NCI-H128 (cell line): ENCODE measurements at regions not wholly inside any gene's neighbourhood (a gene's known extent, or its start where the extent isn't known, plus 50 kb on each side); places are given as distances from the start of the nearest gene placed in this dataset.

ENCODE experiments used
- DNase-seq: peaks from one replicate; lab custom pipeline; 2025; ENCODE audit not compliant: unreplicated experiment; lab: John Stamatoyannopoulos, UW

DNA sequence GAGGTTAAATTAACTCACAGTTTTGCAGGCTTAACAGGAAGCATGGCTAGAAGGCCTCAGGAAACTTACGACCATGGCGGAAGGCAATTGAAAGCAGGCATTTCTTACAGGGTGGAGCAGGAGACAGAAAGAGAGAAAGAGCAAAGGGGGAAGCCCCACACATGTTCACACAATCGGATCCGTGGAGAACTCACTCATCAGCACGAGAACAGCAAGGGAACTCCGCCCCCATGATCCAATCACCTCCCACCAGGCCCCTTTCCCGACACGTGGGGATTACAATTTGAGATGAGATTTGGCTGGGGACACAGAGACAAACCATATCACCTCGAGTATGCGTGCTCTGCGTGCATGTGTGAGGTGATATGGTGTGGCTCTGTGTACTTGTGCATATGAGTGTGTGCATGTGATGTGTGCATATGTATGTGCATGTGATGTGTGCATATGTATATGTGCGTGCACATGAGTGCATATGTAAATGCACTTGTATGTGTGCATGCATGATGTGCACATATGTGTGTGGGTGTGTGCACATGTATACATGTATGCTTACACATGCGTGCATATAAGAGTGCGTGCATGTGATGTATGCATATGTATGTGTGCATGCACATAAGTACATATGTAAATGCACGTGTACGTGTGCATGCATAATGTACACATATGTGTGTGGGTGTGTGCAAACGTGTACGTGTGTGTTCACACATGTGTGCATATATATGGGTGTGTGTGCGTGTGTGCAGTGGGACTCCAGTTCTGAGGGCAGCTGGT, 108.7 kb upstream of the HDAC4 start:
- DNase-seq = no peak

DNA sequence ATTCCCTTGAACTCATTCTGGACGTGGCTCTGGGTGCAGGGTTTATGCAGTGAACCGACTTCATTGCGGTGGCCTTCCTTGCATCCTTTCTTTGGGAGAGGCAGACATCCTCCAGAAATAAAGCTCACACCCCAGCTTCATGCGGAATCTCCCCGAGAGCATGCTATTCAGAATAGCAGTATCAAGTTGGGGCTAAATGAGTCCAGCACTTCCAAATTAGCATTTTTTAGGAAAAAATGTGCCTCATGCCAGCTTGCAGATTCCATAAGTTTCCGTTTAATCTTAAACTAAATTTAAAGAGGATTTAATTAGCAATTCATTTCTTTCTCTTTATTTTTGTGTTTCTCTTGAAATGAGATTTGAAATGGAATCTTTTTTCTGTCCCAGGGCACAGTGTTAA, 107.4 kb upstream of the HDAC4 start:
- DNase-seq = no peak

DNA sequence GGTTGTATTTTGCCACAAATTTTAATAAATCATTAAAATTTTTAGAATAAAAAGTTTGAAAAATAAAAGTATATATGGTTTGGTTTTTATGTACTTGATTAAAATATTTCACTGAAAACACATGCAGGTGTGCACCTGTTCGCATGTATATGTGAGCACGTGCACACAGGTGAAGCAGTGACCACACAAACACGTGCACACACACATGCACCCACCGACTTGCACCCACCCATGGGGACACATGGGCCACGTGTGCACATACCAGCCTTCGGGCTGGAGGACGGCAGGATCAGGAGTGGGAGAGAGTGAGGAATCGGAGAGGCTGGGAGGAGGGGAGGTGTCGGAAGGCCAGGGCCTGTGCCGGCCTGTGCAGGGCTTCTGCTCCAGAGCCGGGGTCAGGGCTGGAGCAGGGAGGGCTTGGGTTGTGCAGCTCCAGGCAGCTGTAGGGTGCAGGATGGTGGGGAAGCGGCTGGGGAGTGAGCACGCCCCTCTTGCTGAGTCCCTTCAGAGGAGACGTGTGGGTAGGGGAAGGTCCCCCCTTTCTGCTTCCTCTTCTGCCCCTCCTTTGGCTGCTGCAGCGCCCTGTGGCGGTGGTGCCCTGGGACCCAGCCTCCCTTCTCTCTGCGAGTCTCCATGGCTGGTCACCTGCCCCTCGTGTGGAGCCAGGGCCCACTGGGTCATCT, 106.9 kb upstream of the HDAC4 start:
- DNase-seq = no peak

DNA sequence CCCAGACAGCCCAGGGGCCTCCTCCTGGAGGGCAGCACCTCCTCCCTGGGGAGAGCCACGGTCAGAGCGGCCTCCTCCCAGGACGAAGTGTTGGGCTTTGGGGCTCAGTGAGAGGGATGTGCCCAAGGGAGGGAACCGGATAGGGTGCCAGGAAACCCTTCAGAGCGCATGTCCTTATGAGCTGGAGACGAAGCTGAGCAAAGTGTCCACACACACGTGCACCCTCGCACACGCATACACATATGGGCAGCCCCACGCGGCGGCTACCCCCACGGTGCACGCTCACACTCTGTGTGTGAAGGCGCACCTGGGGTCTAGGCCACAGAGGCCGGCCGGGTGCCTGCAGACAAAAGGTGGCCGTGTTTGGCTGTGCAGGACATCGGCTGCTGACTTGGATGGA, 106.1 kb upstream of the HDAC4 start:
- no peak for DNase-seq

DNA sequence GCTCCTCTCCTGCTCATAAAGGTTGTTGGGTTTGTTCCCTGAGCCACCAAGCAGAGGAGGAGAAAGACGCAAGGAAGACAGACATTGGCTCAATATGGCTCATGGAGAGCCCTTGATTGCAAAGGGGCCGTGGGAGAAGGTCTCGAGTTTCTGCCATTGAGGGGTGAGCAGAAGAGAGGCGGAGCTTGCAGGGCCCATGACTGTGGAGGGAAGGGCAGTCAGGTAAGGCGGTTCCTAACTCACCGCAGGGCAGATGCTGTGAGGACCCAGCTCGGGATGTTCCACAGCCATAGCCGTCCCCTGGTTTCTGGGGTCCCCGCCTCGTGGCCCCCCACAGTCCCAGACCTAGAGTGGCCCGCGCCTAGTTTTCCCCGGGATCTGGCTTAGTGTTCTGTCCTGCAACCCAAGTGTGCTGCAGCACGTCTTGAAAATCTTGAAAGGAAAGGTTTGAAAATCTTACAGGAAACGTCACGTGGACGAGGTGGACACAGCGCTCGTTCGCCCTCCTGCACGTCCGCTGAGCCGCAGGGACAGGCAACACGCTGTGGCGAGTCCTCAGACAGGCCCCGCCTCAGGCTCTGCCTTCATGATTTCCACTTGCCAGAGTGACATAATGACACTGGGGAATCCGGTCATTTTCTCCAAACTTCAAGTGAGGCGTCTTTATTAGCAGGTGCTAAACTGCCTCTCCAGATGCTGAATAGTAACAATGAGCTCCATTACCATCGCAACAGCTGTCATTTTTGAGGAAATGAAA, 105.5 kb upstream of the HDAC4 start:
- no peak for DNase-seq

DNA sequence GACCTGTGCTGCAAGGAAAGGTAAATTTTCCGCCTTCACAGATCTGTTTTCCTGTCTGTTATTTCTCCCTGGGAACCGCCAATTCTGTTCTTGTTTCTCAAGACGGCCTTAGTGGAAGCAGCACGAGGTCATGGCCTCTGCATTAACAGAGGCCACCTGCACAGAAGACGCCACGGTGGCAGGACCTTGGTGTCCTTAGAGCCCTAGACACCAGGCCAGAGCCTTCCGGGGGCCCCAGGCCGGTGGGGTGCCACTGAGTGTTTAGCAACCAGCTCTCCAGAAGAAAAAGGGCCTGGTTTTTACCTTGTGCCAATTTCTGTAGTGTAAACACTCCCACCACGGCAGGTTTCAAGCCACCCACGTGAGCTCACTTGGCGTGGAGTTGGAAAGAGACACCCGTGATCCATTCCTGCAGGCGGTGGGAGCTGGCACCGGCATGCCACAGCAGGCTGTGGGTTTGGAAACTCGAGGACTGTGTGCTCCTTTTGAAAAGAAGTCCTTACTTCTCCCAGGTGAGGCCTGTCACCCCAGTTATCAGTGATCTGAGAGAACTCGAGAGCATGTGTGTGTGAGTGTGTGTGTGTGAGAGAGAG, 103.9 kb upstream of the HDAC4 start:
- DNase-seq = no peak

DNA sequence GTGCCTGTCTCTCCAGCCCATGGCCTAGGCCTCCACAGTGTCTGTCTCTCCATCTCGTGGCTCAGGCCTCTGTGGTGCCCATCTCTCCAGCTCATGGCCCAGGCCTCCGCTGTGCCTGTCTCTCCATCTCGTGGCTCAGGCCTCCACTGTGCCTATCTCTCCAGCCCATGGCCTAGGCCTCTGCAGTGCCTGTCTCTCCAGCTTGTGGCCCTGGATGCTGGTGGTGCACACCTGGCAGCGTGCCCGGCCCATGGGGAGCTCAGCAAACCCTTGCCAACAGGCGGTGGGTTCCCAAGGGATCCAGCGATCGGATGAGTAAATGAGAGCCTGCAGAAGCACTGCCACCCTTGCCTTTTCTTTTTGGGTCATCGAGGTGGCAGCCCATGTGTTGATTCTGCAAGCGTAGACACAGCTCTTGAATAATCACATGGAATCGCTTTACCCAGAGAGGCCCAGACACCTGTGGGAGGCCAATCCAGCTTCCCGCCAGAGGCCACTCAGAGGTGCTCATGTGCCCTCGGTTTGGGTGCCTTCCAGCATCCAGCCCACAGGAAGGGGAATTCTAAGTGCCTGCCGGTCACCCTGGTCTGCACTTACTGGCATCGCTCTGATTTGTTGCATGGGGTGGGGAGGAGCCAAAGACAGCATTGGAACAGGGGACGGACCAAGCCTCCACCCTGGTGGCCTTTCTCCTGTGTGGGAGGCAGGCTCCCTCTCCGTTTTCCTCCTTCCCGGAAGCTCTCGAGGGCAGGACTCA, 101.8 kb upstream of the HDAC4 start:
- DNase-seq = peak; percentile 17

DNA sequence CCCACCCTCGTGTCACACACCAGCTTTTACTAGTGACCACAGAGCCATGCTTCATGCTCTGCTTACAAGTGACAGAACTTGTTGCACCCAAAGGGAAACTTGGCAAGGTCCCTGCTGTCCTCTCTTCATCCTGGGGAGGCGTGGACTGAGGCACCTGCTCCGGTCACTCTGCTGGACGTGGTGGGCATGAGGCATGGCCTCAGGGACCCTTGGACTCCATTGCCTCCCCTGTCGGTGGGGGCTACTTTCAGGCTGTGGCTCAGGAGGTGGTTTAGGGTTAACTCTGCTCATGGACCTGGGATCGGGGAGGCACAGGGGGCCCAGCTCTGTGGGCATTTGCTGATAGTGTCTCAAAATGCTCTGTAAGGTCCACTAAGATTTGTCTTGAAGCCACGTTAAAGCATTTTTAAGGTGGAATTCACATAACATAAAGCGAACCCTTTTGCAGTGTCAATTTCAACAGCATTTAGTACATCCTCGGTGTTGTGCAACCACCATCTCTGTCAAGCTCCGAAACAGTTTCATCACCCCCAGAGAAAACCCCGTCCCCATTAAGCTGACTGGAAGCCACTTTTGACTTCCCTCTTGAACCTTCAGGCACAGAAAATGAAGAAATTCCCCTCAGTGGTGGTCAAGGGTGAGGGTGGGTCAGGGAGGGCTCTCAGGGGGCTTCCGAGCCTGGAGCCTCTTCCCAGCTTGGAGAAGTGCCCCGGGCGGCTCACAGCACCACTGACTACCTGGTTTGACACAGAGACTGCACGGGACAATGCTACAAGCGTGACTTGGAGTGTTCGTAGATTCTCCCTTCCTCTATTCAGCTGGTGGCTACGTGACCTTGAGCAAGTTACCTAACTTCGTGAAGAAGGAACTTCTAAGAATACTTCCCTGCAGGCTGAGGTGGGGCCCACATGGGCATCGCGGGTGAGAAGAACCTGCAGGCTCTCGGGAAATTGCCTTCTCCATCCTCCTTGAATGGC, 100.0 kb upstream of the HDAC4 start:
- no peak for DNase-seq

DNA sequence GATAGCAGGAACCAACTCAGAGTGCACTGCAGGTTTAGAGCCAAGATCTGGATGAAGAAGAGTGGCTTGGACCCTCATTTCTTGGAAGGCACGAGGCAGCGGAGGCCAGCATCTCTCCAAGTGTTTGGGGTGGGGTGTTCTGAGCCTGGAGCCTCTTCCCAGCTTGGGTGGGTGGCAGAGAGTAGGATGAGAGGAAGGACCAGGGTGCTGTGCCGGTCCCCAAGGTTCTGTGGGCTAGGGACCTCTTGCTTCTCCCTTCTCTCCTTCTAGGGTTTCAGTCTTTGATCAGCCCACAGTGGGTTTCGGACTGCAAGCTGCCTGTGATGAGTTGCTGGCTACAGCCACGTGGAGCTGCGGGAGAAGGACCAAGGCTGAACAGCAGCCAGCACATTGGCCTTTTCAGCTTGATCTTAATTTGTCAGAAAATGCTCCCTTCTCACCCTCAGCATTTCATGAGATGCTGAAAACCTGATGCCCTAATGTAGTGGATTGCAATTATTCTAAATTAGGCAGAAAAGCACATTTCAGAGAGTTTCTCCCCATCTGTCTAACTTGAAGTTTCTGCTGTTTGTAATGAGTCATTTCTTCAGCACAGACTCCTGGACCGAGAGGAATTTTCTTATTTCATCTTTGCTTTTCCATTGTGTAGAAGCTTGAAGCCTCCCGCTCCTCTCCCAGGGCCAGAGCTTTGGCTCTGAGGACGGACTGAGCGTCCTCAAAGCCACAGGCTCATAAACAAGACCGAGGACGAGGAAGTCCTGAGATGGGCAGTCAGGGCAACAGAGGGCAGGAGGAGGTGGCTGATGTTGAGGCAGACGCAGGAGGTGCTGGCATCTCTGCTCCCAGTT, 99.1 kb upstream of the HDAC4 start:
- no peak for DNase-seq

DNA sequence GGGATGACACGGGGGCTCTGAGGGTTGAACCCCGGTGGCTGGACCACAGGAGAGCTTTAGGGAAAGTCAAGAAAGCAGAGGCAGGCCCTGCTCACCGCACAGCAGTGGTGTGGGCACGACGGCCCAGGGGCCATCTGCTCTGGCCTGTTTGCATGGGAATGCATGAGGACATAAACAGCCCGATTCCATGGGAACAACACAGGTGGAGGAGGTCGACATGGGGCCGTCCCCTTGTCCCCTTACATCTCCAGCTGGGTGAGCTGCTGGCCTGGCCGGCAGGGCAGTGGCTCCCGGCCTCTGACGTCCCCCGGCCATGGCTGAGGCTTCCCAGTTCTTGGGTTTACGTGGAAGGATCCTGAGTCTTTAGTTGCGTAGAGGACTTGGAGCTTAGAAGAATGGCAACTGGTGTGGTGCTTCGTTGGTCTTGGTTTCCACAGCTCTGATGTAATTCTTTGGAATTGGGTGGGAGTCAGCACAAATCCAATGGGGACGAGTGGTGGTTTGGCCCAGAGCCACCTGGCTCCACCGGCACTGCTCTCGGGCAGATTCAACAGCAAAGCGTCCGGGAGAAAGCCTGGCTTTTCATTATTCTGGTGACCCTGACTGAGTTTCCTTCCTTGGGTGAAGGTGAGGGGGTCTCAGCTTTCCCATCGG, 98.3 kb upstream of the HDAC4 start:
- DNase-seq = no peak

DNA sequence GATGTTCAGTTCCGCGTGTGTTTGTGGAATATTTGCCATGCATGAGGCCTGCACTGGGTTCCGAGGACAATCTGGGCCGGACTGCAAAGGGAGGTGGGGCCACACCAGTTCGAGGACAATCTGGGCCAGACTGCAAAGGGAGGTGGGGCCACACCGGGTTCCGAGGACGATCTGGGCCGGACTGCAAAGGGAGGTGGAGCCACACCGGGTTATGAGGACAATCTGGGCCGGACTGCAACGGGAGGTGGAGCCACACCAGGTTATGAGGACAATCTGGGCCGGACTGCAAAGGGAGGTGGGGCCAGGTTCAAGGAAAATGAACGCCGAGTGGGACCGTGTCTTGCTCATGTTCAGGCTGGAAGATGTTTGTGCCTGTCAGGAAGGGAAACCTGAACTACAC, 97.8 kb upstream of the HDAC4 start:
- no peak for DNase-seq

DNA sequence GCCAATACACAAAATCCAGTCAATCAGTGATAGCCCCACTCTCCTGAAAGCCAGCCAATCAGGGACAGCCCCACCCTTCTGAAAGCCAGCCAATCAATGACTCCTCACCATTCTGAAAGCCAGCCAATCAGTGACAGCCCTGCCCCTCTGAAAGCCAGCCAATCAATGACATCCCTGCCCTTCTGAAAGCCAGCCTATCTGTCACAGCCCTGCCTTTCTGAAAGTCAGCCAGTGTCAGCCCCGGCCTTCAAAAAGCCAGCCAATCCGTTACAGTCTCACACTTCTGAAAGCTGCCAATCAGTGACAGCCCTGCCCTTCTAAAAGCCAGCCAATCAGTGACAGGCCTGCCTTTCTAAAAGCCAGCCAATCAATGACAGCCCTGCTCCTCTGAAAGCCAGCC, 95.9 kb upstream of the HDAC4 start:
- no peak for DNase-seq

DNA sequence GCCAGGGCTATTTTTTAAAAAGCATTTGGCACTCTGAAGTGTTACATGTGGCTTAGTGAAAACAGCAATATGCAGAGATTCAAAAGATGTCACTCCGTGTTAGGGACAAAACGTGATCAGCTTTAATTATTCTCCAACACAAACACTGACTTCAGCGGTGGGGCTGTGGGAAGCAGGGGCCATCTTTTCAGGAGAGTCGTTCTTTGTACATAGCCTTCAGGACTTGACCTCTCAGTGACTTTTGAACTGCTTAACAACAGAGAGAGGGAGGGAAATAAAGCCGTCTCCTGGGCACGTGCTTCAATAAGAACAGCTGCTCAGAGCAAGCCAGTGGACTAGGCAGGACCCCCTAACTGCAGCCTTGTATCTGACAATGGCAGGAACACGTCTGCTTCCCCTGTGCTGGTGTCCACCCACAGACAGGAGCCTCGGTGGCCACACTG, 95.0 kb upstream of the HDAC4 start:
- DNase-seq = no peak

DNA sequence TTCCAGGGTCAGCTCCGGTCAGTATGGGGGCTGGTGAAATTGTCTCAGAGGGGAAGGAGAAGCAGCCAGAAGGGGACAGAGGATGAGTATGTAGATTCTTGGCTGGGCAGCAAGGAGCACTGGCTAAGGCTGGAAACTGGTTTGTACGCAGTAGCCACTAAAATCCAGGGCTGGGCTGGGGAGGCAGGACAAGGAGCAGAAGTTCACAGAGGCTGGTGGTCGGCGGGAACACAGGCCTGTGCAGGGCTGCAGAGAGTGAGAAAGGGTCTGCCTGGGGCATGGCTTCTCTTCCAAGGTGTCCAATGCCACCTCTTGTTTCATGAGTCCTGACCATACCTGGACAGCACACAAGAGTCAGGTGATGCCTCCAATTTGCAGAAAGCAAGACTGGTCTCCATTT, 94.4 kb upstream of the HDAC4 start:
- DNase-seq = no peak

DNA sequence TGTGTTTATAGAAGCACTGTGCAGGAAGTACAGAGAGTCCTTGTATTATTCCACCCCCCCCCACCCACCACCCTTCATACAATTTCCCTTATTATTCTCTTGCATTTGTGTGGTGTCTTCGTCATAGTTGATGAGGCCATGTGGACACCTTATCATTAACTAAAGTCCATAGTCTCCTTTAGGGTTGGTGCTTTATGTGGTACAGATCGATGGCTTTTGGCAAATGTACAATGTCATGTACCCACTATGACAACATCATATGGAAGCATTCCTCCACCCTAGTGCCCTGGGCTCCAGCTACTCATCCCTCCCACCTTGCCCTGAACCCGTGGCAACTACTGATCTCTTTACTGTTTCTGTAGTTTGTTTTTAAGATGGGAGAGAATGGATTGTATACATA, 93.8 kb upstream of the HDAC4 start:
- DNase-seq = no peak

DNA sequence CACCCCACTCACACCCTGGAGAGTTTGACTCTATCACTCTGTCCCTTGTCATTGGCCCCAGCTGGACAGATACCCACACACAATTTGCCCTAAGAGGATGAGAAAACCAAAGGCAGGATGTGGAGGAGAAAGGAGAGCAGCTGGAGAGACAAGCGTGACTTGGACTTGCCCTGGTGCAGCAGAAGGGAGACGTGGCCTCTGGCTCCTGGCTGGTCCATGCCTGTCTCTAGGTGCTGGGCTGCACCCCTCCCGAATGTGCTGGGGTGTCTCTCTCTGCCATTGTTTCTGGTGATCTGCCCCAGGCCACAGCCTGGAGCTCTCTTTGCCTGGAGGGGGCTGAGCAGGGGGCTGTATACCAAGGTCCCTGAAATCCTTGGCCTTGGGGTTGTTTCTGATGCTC, 88.7 kb upstream of the HDAC4 start:
- no peak for DNase-seq

DNA sequence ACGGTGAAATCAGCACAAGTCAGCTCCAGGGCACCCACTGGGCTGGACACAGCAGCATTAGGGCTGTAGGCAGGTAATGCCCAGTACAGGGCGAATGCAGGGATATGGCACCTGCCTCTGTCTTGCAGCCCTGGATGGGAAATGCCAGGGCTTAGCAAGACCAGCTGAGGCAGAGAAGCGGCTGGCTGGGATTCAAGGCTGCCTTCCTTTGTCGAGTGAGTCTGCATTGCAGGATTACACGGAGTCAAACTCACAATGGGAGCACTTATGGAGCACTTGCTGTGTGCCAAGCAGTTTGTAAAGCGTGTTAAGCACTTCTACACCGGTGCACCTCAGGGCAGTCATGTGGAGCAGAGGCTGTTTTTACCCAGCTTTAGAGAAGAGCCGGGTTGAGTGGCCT, 87.3 kb upstream of the HDAC4 start:
- no peak for DNase-seq

DNA sequence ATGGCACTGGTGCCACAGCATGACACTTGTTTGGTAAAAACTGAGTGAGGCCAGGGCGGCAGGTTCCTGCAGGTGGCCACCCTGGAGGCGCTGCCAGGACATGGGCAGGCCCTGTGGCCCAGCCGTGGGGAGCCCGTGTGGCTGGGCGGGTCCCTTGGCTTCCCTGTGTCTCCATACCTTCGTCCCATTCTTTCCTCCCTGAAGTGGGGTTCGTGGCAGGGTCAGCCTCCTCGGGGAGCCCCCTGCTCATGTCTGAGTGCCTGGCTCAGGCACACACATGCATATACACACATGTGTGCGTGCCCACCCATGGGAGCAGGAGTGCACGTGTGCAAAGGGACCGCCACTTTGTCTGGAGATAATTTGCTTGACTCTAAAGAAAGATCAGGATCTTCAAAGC, 86.5 kb upstream of the HDAC4 start:
- no peak for DNase-seq
